HepG2 (cell line): ENCODE measurements at regions not wholly inside any gene's neighbourhood (a gene's known extent, or its start where the extent isn't known, plus 50 kb on each side); places are given as distances from the start of the nearest gene placed in this dataset.

Experiments
- ATAC-seq: fragments of 200-7000 bp; cut with Tn5 transposase; 3 replicates; pipeline ENCODE4 v1.9.1; 2020; ENCODE audit warnings: mild to moderate bottlenecking, moderate library complexity
- BruUV-seq: library from RNA; stranded (reverse); fragments of 400-500 nt; replicated peaks from 2 replicates; lab custom pipeline; 2021; lab: Mats Ljungman, UMichigan
- CTCF ChIA-PET: fragments of 300-600 bp; formaldehyde crosslinking; extraction: SDS; loops from one replicate; lab custom pipeline; 2021; ENCODE audit warnings: low total read pairs, inconsistent platforms, low intra/inter-chr PET ratio; lab: Yijun Ruan, JAX
- POLR2A ChIA-PET: fragments of 350-600 bp; sonication (Branson Sonifier 250); formaldehyde crosslinking; loops from one replicate; lab custom pipeline; 2020; ENCODE audit warnings: antibody characterized with exemption, inconsistent platforms; lab: Yijun Ruan, JAX
- DNase-seq: peaks from one replicate; pipeline ENCODE4 v3.0.0-alpha.2; 2015; ENCODE audit warnings: low spot score
- FAIRE-seq: peaks from 3 replicates; lab custom pipeline; 2011; peaks lifted over from hg19 to GRCh38; lab: Jason Lieb, UNC
- H2AFZ ChIP-seq: one replicate; pipeline ENCODE4 v1.6.1; 2011; ENCODE audit warnings: low read length, inconsistent platforms
- H3K27ac ChIP-seq: fragments of 300-600 bp; 3 replicates; pipeline ENCODE4 v1.8.0; 2011; ENCODE audit warnings: mixed run types, mild to moderate bottlenecking, mixed read lengths, low read length, inconsistent platforms; ENCODE audit not compliant: insufficient read depth; ENCODE audit errors: extremely low read length
- H3K27me3 ChIP-seq, 2 experiments: fragments of 200-600 bp in 1 of 2; 2 replicates in 1 of 2; 3 replicates in 1 of 2; pipeline versions ENCODE4 v1.6.0 to v1.8.0; 2011; ENCODE audit warnings: low read length in 2 of 2, mild to moderate bottlenecking in 2 of 2, moderate library complexity in 2 of 2, inconsistent platforms in 1 of 2; ENCODE audit not compliant: insufficient read depth in 2 of 2, control insufficient read depth in 1 of 2
- H3K36me3 ChIP-seq, 2 experiments: fragments of 200-600 bp in 1 of 2; replicated peaks in 1 of 2; 2 replicates in 1 of 2; 3 replicates in 1 of 2; pipeline versions ENCODE4 v1.5.1 to v1.8.0; 2011; ENCODE audit warnings: low read length in 2 of 2, inconsistent platforms in 1 of 2; ENCODE audit not compliant: insufficient read depth in 2 of 2, control insufficient read depth in 1 of 2
- H3K4me1 ChIP-seq: 2 replicates; pipeline ENCODE4 v1.5.1; 2012; ENCODE audit warnings: low read length, inconsistent platforms; ENCODE audit not compliant: insufficient read depth
- H3K4me2 ChIP-seq: 2 replicates; pipeline ENCODE4 v1.6.0; 2011; ENCODE audit warnings: low read depth, low read length, inconsistent platforms
- H3K4me3 ChIP-seq, 3 experiments: fragments of 200-600 bp in 1 of 3; sonication (generic), shearing (Covaris generic) in 1 of 3; replicated peaks in 1 of 3; 2 replicates each; pipeline ENCODE4 v1.5.1; 2011 to 2016; ENCODE audit warnings: low read length in 3 of 3, inconsistent platforms in 2 of 3, low read depth in 2 of 3, mild to moderate bottlenecking in 2 of 3, control low read depth in 1 of 3, mixed read lengths in 1 of 3; ENCODE audit not compliant: insufficient read depth in 1 of 3
- H3K79me2 ChIP-seq: one replicate; pipeline ENCODE4 v1.6.1; 2011; ENCODE audit warnings: low read length, inconsistent platforms; ENCODE audit not compliant: insufficient read depth
- H3K9ac ChIP-seq: 2 replicates; pipeline ENCODE4 v1.6.0; 2011; ENCODE audit warnings: mild to moderate bottlenecking, low read depth, low read length, inconsistent platforms; ENCODE audit not compliant: insufficient read depth
- H3K9me3 ChIP-seq: 2 replicates; pipeline ENCODE4 v1.5.1; 2012; ENCODE audit warnings: mild to moderate bottlenecking, low read length
- H4K20me1 ChIP-seq: 2 replicates; pipeline ENCODE4 v1.6.0; 2011; ENCODE audit warnings: inconsistent platforms, mild to moderate bottlenecking, low read length, moderate library complexity; ENCODE audit not compliant: insufficient read depth
- FOSL1 ChIP-seq: sonication (generic); formaldehyde crosslinking; IDR thresholded peaks from 2 replicates; pipeline ENCODE4 v1.9.0; 2021; ENCODE audit warnings: missing genetic modification reagents, borderline replicate concordance
- HNF4A ChIP-seq: sonication (generic); formaldehyde crosslinking; IDR thresholded peaks from 2 replicates; pipeline ENCODE4 v1.4.0; 2020; ENCODE audit warnings: missing genetic modification reagents
- MTF1 ChIP-seq: sonication (generic); formaldehyde crosslinking; IDR thresholded peaks from 2 replicates; pipeline ENCODE4 v1.5.0; 2020; ENCODE audit warnings: missing genetic modification reagents
- PAX8 ChIP-seq: sonication (generic); formaldehyde crosslinking; IDR thresholded peaks from 2 replicates; pipeline ENCODE4 v1.8.0; 2022; ENCODE audit warnings: mild to moderate bottlenecking, missing genetic modification reagents, borderline replicate concordance
- SNRNP70 ChIP-seq: fragments of 200-400 bp; formaldehyde crosslinking; IDR thresholded peaks from 2 replicates; pipeline ENCODE4 v1.6.1; 2017; ENCODE audit warnings: mild to moderate bottlenecking, low read depth, low read length, moderate library complexity
- STAG1 ChIP-seq: sonication (generic); formaldehyde crosslinking; IDR thresholded peaks from 2 replicates; pipeline ENCODE4 v1.4.0; 2020; ENCODE audit warnings: missing genetic modification reagents
- TAF1 ChIP-seq: sonication (generic); formaldehyde crosslinking; IDR thresholded peaks from 2 replicates; pipeline ENCODE4 v1.4.0; 2020; ENCODE audit warnings: missing genetic modification reagents
- WGBS: methylation state at CpG from one replicate; pipeline ENCODE4 v1.1.6; 2017; ENCODE audit warnings: low lambda C conversion rate; 5-methylcytosine and 5-hydroxymethylcytosine counted together
- in situ Hi-C: cut with HindIII; loops from 2 replicates; pipeline ENCODE4 v1.10.0; 2017; ENCODE audit warnings: low pct_unique_long_range_greater_than_20kb; ENCODE audit not compliant: extremely low pct_ligation_motif_present
- intact Hi-C: fragments of 100-400 bp; cut with micrococcal nuclease; formaldehyde crosslinking; loops from one replicate; pipeline ENCODE4 v1.10.0; 2022; ENCODE audit not compliant: unreplicated experiment
- TF ChIP-seq, protein P1 (sequence below): sonication (generic); formaldehyde crosslinking; IDR thresholded peaks from 2 replicates; pipeline ENCODE4 v1.4.0; 2020; ENCODE audit warnings: missing genetic modification reagents
- TF ChIP-seq, protein P2 (sequence below): sonication (generic); formaldehyde crosslinking; IDR thresholded peaks from 2 replicates; pipeline ENCODE4 v1.5.0; 2020; ENCODE audit warnings: mild to moderate bottlenecking, missing genetic modification reagents, moderate library complexity
- TF ChIP-seq, protein P3 (sequence below): sonication (generic); formaldehyde crosslinking; IDR thresholded peaks from 2 replicates; pipeline ENCODE4 v1.4.0; 2020; ENCODE audit warnings: low read depth, mild to moderate bottlenecking, missing genetic modification reagents

DNA sequence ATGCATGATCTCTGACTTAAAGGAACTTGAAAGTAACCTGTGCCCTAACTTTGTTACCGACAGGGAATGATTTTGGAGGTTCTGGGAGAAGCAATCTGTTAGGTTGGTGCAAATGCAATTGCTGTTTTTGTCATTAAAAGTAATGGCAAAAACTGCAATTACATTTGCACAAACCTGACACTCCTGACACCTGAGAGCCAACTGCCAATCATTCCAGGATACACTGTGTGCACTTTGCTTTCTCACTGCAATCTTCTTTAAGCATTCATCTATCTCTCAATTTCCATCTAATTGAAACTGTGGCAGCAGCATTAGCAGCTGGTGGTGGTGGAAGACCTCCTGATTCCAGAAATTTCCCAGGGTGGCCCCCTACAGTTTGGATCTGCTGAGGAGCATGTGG lies 87.6 kb upstream of the CYP1B1 start:
- BruUV-seq: no TSS peak
- intact Hi-C loops: no loop called here
- CTCF ChIA-PET: no interaction called here

DNA sequence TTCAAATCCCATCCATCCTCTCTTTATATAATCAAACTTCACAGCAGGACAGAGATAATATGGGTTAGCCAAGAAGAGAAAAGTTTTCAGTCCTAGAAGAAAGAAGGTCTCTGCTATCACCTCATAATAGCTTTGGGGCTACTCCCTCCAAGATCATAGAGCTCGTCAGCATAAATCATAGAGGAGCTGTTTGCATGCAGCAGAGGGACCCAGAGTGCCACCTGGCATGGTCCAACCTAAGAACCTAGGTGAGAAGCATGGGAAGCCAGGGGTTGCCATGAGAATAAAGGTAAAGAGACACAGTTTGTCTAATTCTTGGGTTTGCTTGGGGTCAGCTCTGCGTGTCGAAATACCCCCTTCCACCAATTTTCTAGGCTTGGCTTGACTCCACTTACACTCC lies 87.1 kb upstream of the CYP1B1 start:
- no peaks in the 10 kb centered on the region for H3K79me2 ChIP-seq
- TF ChIP-seq, protein P1, sequence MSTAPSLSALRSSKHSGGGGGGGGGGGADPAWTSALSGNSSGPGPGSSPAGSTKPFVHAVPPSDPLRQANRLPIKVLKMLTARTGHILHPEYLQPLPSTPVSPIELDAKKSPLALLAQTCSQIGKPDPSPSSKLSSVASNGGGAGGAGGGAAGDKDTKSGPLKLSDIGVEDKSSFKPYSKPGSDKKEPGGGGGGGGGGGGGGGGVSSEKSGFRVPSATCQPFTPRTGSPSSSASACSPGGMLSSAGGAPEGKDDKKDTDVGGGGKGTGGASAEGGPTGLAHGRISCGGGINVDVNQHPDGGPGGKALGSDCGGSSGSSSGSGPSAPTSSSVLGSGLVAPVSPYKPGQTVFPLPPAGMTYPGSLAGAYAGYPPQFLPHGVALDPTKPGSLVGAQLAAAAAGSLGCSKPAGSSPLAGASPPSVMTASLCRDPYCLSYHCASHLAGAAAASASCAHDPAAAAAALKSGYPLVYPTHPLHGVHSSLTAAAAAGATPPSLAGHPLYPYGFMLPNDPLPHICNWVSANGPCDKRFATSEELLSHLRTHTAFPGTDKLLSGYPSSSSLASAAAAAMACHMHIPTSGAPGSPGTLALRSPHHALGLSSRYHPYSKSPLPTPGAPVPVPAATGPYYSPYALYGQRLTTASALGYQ (CRISPR knock-in tag): no peak
- TF ChIP-seq STAG1 (CRISPR knock-in tag): peak; percentile 12; the same call in 1 of the 2 replicates
- no peak for TF ChIP-seq PAX8
- TF ChIP-seq, protein P2, sequence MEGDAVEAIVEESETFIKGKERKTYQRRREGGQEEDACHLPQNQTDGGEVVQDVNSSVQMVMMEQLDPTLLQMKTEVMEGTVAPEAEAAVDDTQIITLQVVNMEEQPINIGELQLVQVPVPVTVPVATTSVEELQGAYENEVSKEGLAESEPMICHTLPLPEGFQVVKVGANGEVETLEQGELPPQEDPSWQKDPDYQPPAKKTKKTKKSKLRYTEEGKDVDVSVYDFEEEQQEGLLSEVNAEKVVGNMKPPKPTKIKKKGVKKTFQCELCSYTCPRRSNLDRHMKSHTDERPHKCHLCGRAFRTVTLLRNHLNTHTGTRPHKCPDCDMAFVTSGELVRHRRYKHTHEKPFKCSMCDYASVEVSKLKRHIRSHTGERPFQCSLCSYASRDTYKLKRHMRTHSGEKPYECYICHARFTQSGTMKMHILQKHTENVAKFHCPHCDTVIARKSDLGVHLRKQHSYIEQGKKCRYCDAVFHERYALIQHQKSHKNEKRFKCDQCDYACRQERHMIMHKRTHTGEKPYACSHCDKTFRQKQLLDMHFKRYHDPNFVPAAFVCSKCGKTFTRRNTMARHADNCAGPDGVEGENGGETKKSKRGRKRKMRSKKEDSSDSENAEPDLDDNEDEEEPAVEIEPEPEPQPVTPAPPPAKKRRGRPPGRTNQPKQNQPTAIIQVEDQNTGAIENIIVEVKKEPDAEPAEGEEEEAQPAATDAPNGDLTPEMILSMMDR: 0 out of 2 replicates have a peak, but pooled peaks have one; percentile 4
- no peak for TF ChIP-seq FOSL1 (CRISPR knock-in tag)
- TF ChIP-seq, protein P3, sequence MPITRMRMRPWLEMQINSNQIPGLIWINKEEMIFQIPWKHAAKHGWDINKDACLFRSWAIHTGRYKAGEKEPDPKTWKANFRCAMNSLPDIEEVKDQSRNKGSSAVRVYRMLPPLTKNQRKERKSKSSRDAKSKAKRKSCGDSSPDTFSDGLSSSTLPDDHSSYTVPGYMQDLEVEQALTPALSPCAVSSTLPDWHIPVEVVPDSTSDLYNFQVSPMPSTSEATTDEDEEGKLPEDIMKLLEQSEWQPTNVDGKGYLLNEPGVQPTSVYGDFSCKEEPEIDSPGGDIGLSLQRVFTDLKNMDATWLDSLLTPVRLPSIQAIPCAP (CRISPR knock-in tag): no peak
- TF ChIP-seq TAF1 (CRISPR knock-in tag): no peak
- TF ChIP-seq, all 625 proteins: peak for 2
- FAIRE-seq (no peak), ATAC-seq (no peak), DNase-seq (no peak)
- Histone ChIP-seq H3K36me3 (no peaks in the 10 kb centered on the region), H3K9me3 (no peaks in the 10 kb centered on the region), H3K9ac (no peak overlapping the region), H4K20me1 (no peaks in the 10 kb centered on the region), H3K4me1 (no peaks in the 10 kb centered on the region), H3K27ac (no peak overlapping the region), H2AFZ (no peak overlapping the region), H3K4me3 (no peak overlapping the region), H3K27me3 (peaks cover 0 to 21% of the 10 kb centered on the region in 2 experiments; a peak in 3 of 5 replicates), H3K4me2 (no peak overlapping the region)
- POLR2A ChIA-PET: no interaction called here
- no TSS peak for BruUV-seq
- WGBS: 11% methylated on average over 3 of the region's 3 CpGs
- intact Hi-C loops: no loop called here
- CTCF ChIA-PET: no interaction called here
- in situ Hi-C loops: no loop called here

More for the DNA sequence above, 87.6 kb upstream of the CYP1B1 start:
- H4K20me1 ChIP-seq: no peaks in the 10 kb centered on the region
- in situ Hi-C loops: no loop called here
- WGBS: 18% methylated on average over 1 of the region's 1 CpG
- no peak for FAIRE-seq
- no peak for DNase-seq
- no peak for ATAC-seq
- no peak overlapping the region for H3K4me3 ChIP-seq
- no peaks in the 10 kb centered on the region for H3K79me2 ChIP-seq
- no peaks in the 10 kb centered on the region for H3K9me3 ChIP-seq
- POLR2A ChIA-PET: no interaction called here
- TF ChIP-seq SNRNP70: no peak
- TF ChIP-seq MTF1: no peak
- no peak for TF ChIP-seq HNF4A (CRISPR knock-in tag)
- TF ChIP-seq, all 625 proteins: peak for 0
- Histone ChIP-seq H3K4me2 (no peak overlapping the region), H2AFZ (no peak overlapping the region), H3K36me3 (no peaks in the 10 kb centered on the region), H3K9ac (no peak overlapping the region), H3K27ac (no peak overlapping the region), H3K27me3 (peaks cover 0 to 15% of the 10 kb centered on the region in 2 experiments; a peak in 3 of 5 replicates), H3K4me1 (no peaks in the 10 kb centered on the region)
